ENCODE measurements at regions not wholly inside any gene's neighbourhood (a gene's known extent, or its start where the extent isn't known, plus 50 kb on each side); places are given as distances from the start of the nearest gene placed in this dataset.

DNA sequence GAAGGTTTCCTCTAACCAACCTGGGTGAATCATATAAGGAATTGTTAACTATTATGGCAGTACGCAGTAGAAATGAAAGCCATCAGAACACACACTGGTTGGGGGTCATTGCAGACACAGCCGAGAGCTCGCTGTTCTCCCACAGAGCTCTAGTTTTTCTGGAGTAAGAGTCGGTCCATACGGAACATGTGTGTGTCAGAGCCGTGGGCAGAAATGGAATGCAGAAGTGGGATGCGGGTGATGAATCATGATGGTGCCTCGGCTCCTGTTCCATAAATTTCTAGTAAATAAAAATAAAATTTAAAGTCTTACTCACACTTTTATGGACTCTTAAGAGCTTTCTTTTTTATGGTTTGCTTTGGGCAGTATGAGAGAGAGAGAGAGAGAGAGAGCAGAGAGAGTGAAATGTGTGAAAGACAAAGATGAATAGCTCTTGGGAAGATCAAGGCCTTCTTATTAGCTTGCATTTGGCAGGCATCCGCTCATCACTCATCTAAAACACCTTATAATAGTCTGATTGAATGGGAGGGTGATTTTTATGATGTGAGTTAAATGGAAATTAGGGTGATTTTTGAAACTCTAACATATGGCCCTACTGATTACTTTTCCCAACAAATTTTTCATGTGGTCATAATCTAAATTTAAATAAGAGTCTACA lies 98.8 kb upstream of the PFKP start:
- intact Hi-C loops (cut with DNase I): no loop called here
- no peaks in the 10 kb centered on the region for H3K36me3 ChIP-seq
- H3K27ac ChIP-seq: no peak overlapping the region
- ATAC-seq: no peak
- H3K4me1 ChIP-seq: no peaks in the 10 kb centered on the region
- peaks cover 0 to 24% (median 6%) of the 10 kb centered on the region in 7 donors for H3K27me3 ChIP-seq
- H3K4me3 ChIP-seq: no peak overlapping the region
- H3K9me3 ChIP-seq: no peaks in the 10 kb centered on the region
- TF ChIP-seq, protein P1, sequence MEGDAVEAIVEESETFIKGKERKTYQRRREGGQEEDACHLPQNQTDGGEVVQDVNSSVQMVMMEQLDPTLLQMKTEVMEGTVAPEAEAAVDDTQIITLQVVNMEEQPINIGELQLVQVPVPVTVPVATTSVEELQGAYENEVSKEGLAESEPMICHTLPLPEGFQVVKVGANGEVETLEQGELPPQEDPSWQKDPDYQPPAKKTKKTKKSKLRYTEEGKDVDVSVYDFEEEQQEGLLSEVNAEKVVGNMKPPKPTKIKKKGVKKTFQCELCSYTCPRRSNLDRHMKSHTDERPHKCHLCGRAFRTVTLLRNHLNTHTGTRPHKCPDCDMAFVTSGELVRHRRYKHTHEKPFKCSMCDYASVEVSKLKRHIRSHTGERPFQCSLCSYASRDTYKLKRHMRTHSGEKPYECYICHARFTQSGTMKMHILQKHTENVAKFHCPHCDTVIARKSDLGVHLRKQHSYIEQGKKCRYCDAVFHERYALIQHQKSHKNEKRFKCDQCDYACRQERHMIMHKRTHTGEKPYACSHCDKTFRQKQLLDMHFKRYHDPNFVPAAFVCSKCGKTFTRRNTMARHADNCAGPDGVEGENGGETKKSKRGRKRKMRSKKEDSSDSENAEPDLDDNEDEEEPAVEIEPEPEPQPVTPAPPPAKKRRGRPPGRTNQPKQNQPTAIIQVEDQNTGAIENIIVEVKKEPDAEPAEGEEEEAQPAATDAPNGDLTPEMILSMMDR (IDR thresholded peaks at IDR 0.05): no peak
- DNase-seq: no peak
- WGBS, 2 donors: 88% methylated on average over 9 of the region's 9 CpGs

DNA sequence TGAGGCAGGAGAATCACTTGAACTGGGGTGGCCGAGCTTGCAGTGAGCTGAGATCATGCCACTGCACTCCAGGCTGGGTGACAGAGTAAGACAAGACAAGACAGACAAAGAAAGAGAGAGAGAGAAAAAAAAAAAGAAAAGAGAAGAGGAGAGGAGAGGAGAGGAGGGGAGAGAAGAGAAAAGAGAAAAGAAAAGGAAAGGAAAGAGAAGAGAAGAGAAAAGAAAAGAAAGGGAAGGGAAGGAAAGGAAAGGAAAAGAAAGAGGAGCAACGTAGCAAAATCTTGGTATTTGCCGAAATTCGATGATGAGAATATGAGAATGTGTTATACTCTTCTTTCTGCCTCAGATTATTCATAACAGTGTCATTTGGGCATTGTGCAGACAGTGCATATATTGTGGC lies 101.2 kb upstream of the PFKP start:
- peaks cover 0 to 24% (median 6%) of the 10 kb centered on the region in 7 donors for H3K27me3 ChIP-seq
- no peaks in the 10 kb centered on the region for H3K4me1 ChIP-seq
- H3K36me3 ChIP-seq: no peaks in the 10 kb centered on the region
- WGBS, 2 donors: 67 to 72% methylated on average over 4 of the region's 4 CpGs
- TF ChIP-seq, protein P1 (IDR thresholded peaks at IDR 0.05): no peak
- H3K27ac ChIP-seq: no peak overlapping the region
- peaks cover 0 to 6% (median 0%) of the 10 kb centered on the region in 11 donors for H3K9me3 ChIP-seq
- no peak for DNase-seq
- no peak for ATAC-seq
- intact Hi-C loops (cut with DNase I): no loop called here
- H3K4me3 ChIP-seq: no peak overlapping the region

DNA sequence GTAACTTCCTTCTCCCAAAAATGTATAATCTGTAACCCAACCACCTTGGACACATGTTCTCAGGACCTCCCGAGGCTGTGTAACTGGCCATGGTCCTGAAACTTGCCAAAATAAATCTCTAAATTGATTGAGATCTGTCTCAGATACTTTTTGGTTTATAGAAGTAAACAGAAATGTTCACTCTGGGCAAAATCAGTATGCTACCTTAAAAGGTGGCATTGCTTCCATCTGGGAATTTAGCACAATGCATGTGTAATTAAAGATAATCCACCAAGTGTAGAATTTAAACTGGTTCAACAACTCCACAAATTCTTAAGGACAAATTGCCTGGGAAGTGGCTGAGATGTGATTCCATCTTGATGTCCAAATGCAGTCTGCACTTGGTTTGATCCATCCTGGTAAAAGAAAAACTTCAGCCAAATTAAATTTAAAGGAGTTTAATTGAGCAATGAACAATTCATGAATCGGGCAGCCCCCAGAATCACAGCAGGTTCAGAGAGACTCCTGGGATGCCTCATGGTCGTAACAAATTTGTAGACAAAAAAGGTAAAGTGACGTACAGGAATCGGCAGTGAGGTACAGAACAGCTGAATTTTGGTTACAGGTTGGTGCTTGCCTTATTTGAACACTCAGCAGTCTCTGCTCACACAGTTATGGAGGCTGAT lies 102.6 kb upstream of the PFKP start:
- intact Hi-C loops (cut with DNase I): no loop called here
- WGBS, 2 donors: 71 to 76% methylated on average over 5 of the region's 5 CpGs

GRCh38 chr10:2963889-2964631 lies 103.3 kb upstream of the PFKP start:
- no peak for DNase-seq
- H3K4me3 ChIP-seq: no peak overlapping the region
- H3K27me3 ChIP-seq: peaks cover 0 to 28% (median 6%) of the 10 kb centered on the region in 7 donors
- no peaks in the 10 kb centered on the region for H3K36me3 ChIP-seq
- WGBS, 2 donors: 26 to 29% methylated on average over 3 of the region's 3 CpGs
- intact Hi-C loops (cut with DNase I): no loop called here
- TF ChIP-seq, protein P1 (IDR thresholded peaks at IDR 0.05): no peak
- no peaks in the 10 kb centered on the region for H3K4me1 ChIP-seq
- H3K27ac ChIP-seq: no peak overlapping the region
- ATAC-seq: no peak
- peaks cover 0 to 6% (median 0%) of the 10 kb centered on the region in 11 donors for H3K9me3 ChIP-seq

More for the DNA sequence above, 102.6 kb upstream of the PFKP start:
- peaks cover 0 to 28% (median 6%) of the 10 kb centered on the region in 7 donors for H3K27me3 ChIP-seq
- no peaks in the 10 kb centered on the region for H3K4me1 ChIP-seq
- TF ChIP-seq, protein P1 (IDR thresholded peaks at IDR 0.05): no peak
- DNase-seq (no peak), ATAC-seq (no peak)
- H3K9me3 ChIP-seq: peaks cover 0 to 6% (median 0%) of the 10 kb centered on the region in 11 donors
- no peak overlapping the region for H3K4me3 ChIP-seq
- no peaks in the 10 kb centered on the region for H3K36me3 ChIP-seq
- H3K27ac ChIP-seq: no peak overlapping the region
